B cell (primary cell): ENCODE measurements at regions not wholly inside any gene's neighbourhood (a gene's known extent, or its start where the extent isn't known, plus 50 kb on each side); places are given as distances from the start of the nearest gene placed in this dataset.

Experiments used
- ATAC-seq: fragments of 200-7000 bp; cut with Tn5 transposase; one replicate; pipeline ENCODE4 v1.10.0; 2021; ENCODE audit warnings: low read depth, mild to moderate bottlenecking, moderate number of reproducible peaks, moderate library complexity
- CTCF ChIA-PET: fragments of 350-600 bp; sonication (Branson Sonifier 250); formaldehyde crosslinking; loops from one replicate; lab custom pipeline; 2021; ENCODE audit warnings: antibody characterized with exemption, inconsistent platforms; lab: Charles Lee
- POLR2A ChIA-PET: fragments of 350-600 bp; sonication (Branson Sonifier 250); formaldehyde crosslinking; loops from one replicate; lab custom pipeline; 2021; ENCODE audit warnings: antibody characterized with exemption; lab: Charles Lee
- DNase-seq: peaks from one replicate; pipeline ENCODE4 v3.0.0; 2013
- H2AFZ ChIP-seq: 2 replicates; pipeline ENCODE4 v1.6.1; 2012; ENCODE audit warnings: mild to moderate bottlenecking, low read depth, low read length; ENCODE audit not compliant: insufficient read depth, poor library complexity, severe bottlenecking
- H3K27ac ChIP-seq, 2 donors: 1 replicate in 1 of 2; 2 replicates in 1 of 2; pipeline ENCODE4 v1.5.1; 2012 to 2013; ENCODE audit warnings: low read length in 2 of 2, mild to moderate bottlenecking in 2 of 2, moderate library complexity in 1 of 2
- H3K27me3 ChIP-seq, 4 experiments: fragments of 200-600 bp in 1 of 4; sonication (generic) in 1 of 4; replicated peaks in 1 of 4; 1 replicate in 2 of 4; 2 replicates in 2 of 4; pipeline versions ENCODE4 v1.6.1 to v1.7.0; 2013 to 2016; ENCODE audit warnings: low read length in 3 of 4, mild to moderate bottlenecking in 2 of 4, mixed read lengths in 1 of 4, moderate library complexity in 1 of 4; ENCODE audit not compliant: insufficient read depth in 4 of 4, control insufficient read depth in 3 of 4; ENCODE audit errors: control extremely low read depth in 1 of 4
- H3K36me3 ChIP-seq, 2 experiments: replicated peaks in 1 of 2; 1 replicate in 1 of 2; 2 replicates in 1 of 2; pipeline versions ENCODE4 v1.6.1 to v1.7.1; 2013; ENCODE audit warnings: low read length in 1 of 2; ENCODE audit not compliant: insufficient read depth in 2 of 2, control insufficient read depth in 1 of 2; ENCODE audit errors: control extremely low read depth in 1 of 2, extremely low read depth in 1 of 2
- H3K4me1 ChIP-seq, 2 donors: fragments of 200-600 bp in 1 of 2; sonication (generic) in 1 of 2; 1 replicate in 1 of 2; 2 replicates in 1 of 2; pipeline versions ENCODE4 v1.5.1 to v1.6.1; 2013 to 2017; ENCODE audit warnings: low read length in 2 of 2; ENCODE audit not compliant: control insufficient read depth in 2 of 2, insufficient read depth in 2 of 2
- H3K4me2 ChIP-seq: replicated peaks from 2 replicates; pipeline ENCODE3; 2012; ENCODE audit warnings: mild to moderate bottlenecking, low read depth, low read length; ENCODE audit not compliant: poor library complexity, severe bottlenecking
- H3K4me3 ChIP-seq, 5 experiments: fragments of 200-600 bp in 1 of 5; sonication (generic) in 1 of 5; 1 replicate in 3 of 5; 2 replicates in 2 of 5; pipeline versions ENCODE4 v1.5.1 to v1.7.0; 2011 to 2016; ENCODE audit warnings: low read length in 4 of 5, mild to moderate bottlenecking in 4 of 5, low read depth in 2 of 5, control low read depth in 1 of 5, moderate library complexity in 1 of 5; ENCODE audit not compliant: insufficient read depth in 1 of 5; ENCODE audit errors: control extremely low read depth in 1 of 5, extremely low read depth in 1 of 5
- H3K79me2 ChIP-seq: fragments of 200-600 bp; sonication (generic); one replicate; pipeline ENCODE4 v1.6.0; 2016; ENCODE audit warnings: low read length; ENCODE audit not compliant: control insufficient read depth, insufficient read depth
- H3K9ac ChIP-seq: fragments of 200-600 bp; sonication (generic); 2 replicates; pipeline ENCODE4 v1.6.1; 2017; ENCODE audit warnings: mild to moderate bottlenecking, low read length, moderate library complexity
- H3K9me3 ChIP-seq, 3 donors: one replicate each; pipeline versions ENCODE4 v1.6.1 to v1.7.1; 2013; ENCODE audit warnings: low read length in 2 of 3; ENCODE audit not compliant: control insufficient read depth in 2 of 3, insufficient read depth in 1 of 3; ENCODE audit errors: control extremely low read depth in 1 of 3
- H4K20me1 ChIP-seq: 2 replicates; pipeline ENCODE4 v1.6.0; 2012; ENCODE audit warnings: mild to moderate bottlenecking, low read length; ENCODE audit not compliant: insufficient read depth, control insufficient read depth, poor library complexity, severe bottlenecking
- H3K27ac Mint-ChIP-seq: one replicate; pipeline ENCODE4 v1.8.0; 2021; ENCODE audit warnings: mixed read lengths
- H3K27me3 Mint-ChIP-seq: one replicate; pipeline ENCODE4 v1.8.0; 2021; ENCODE audit warnings: mixed read lengths
- H3K4me1 Mint-ChIP-seq: one replicate; pipeline ENCODE4 v1.8.0; 2021; ENCODE audit warnings: mixed read lengths
- H3K4me3 Mint-ChIP-seq: one replicate; pipeline ENCODE4 v1.8.0; 2021; ENCODE audit warnings: mixed read lengths
- H3K9me3 Mint-ChIP-seq: one replicate; pipeline ENCODE4 v1.8.0; 2022; ENCODE audit warnings: mixed read lengths; ENCODE audit not compliant: insufficient read depth
- EZH2 ChIP-seq: IDR thresholded peaks from 2 replicates; pipeline ENCODE4 v1.6.1; 2012; ENCODE audit warnings: borderline replicate concordance, low read depth, mild to moderate bottlenecking, moderate library complexity, low read length; ENCODE audit not compliant: insufficient read depth, poor library complexity, severe bottlenecking
- WGBS: methylation state at CpG from one replicate; pipeline ENCODE4 v1.1.5; 2013; ENCODE audit warnings: missing lambda C conversion rate; ENCODE audit not compliant: insufficient coverage; 5-methylcytosine and 5-hydroxymethylcytosine counted together
- intact Hi-C: fragments of 100-400 bp; cut with micrococcal nuclease; formaldehyde crosslinking; loops from one replicate; pipeline ENCODE4 v1.10.0; 2022
- TF ChIP-seq, protein P1 (sequence below): fragments of 200-600 bp; IDR thresholded peaks from one replicate; pipeline ENCODE4 v1.8.0; 2022; ENCODE audit warnings: antibody characterized with exemption, mild to moderate bottlenecking

DNA sequence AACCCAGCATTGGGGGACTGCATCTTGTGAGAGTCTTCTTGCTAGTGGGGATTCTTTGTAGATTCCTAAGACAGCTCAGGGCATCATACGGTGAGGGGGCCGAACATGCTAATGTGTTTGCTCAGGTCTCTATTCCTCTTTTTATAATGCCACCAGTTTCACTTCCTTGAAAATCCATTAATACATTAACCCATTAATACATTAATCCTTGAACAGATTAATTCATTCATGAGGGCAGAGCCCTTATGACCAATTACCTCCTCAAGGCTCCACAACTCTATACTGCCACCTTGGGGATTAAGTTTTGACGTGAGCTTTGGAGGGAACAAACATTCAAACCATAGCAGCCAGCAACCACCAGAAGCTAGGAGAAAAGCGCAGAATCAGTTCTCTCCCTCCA, 67.2 kb upstream of the POT1 start:
- H3K9me3 ChIP-seq: peaks cover 0 to 6% (median 0%) of the 10 kb centered on the region in 3 donors
- Mint-ChIP-seq H3K4me3 (no peak overlapping the region), H3K9me3 (peaks cover 2% of the 10 kb centered on the region), H3K27ac (no peak overlapping the region), H3K4me1 (no peaks in the 10 kb centered on the region), H3K27me3 (no peaks in the 10 kb centered on the region)
- ChIA-PET CTCF (no interaction called here), POLR2A (no interaction called here)
- H3K4me2 ChIP-seq: no peak overlapping the region
- H3K36me3 ChIP-seq: no peaks in the 10 kb centered on the region
- H3K9ac ChIP-seq: no peak overlapping the region
- WGBS: no CpG with 5 or more reads among the region's 4 CpGs
- no peak overlapping the region for H3K27ac ChIP-seq
- intact Hi-C loops: no loop called here
- no peaks in the 10 kb centered on the region for H3K27me3 ChIP-seq
- H3K4me1 ChIP-seq: no peaks in the 10 kb centered on the region
- H3K79me2 ChIP-seq: no peaks in the 10 kb centered on the region
- DNase-seq (no peak), ATAC-seq (no peak)
- no peak overlapping the region for H2AFZ ChIP-seq
- TF ChIP-seq, protein P1, sequence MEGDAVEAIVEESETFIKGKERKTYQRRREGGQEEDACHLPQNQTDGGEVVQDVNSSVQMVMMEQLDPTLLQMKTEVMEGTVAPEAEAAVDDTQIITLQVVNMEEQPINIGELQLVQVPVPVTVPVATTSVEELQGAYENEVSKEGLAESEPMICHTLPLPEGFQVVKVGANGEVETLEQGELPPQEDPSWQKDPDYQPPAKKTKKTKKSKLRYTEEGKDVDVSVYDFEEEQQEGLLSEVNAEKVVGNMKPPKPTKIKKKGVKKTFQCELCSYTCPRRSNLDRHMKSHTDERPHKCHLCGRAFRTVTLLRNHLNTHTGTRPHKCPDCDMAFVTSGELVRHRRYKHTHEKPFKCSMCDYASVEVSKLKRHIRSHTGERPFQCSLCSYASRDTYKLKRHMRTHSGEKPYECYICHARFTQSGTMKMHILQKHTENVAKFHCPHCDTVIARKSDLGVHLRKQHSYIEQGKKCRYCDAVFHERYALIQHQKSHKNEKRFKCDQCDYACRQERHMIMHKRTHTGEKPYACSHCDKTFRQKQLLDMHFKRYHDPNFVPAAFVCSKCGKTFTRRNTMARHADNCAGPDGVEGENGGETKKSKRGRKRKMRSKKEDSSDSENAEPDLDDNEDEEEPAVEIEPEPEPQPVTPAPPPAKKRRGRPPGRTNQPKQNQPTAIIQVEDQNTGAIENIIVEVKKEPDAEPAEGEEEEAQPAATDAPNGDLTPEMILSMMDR: no peak
- no peak for TF ChIP-seq EZH2
- no peak overlapping the region for H3K4me3 ChIP-seq
- no peaks in the 10 kb centered on the region for H4K20me1 ChIP-seq

DNA sequence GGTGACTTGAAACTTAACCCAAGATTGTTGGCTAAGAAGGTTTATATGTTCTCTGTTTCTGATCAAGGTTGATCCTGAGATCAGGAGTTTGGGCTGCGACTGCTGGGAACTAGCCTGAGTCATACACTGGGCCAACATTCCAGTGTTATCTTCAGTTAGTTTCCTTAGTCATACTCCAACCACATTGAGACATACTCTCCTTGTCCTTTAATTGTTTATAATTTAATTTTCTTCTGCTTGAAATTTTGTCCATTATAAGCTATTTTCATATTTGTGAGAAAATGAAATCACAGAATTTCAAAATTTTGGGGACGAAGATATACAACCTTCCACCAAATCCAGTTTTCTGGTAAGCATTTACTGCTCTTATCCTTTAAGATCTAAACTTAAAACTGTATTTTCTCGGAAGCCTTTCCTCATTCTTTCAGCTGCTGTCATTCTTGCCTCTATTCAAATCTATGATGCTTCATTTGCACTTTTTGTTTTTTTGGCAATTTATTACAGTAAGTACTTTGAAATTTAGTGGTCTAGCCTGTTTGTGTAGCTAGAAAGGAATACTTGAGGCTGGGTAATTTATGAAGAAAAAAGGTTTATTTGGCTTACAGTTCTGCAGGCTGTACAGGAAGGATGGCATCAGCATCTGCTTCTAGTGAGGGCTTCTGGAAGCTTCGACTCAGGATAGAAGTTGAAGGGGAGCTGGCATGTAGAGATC, 63.4 kb upstream of the POT1 start:
- POLR2A ChIA-PET: no interaction called here
- Histone ChIP-seq H4K20me1 (no peaks in the 10 kb centered on the region), H3K79me2 (no peaks in the 10 kb centered on the region), H3K36me3 (no peaks in the 10 kb centered on the region), H3K9me3 (peaks cover 0 to 6% (median 0%) of the 10 kb centered on the region in 3 donors), H3K4me1 (no peaks in the 10 kb centered on the region), H3K27ac (no peak overlapping the region), H3K4me2 (no peak overlapping the region), H2AFZ (no peak overlapping the region), H3K27me3 (no peaks in the 10 kb centered on the region), H3K9ac (no peak overlapping the region), H3K4me3 (no peak overlapping the region)
- H3K27me3 Mint-ChIP-seq: no peaks in the 10 kb centered on the region
- H3K4me3 Mint-ChIP-seq: no peak overlapping the region
- H3K9me3 Mint-ChIP-seq: no peaks in the 10 kb centered on the region
- H3K4me1 Mint-ChIP-seq: no peaks in the 10 kb centered on the region
- no peak for ATAC-seq
- CTCF ChIA-PET: no interaction called here
- no peak for TF ChIP-seq EZH2
- TF ChIP-seq, protein P1: no peak
- WGBS: 77% methylated on average over 1 of the region's 4 CpGs
- no peak overlapping the region for H3K27ac Mint-ChIP-seq
- intact Hi-C loops: no loop called here
- no peak for DNase-seq
